ENCODE measurements at regions not wholly inside any gene's neighbourhood (a gene's known extent, or its start where the extent isn't known, plus 50 kb on each side); places are given as distances from the start of the nearest gene placed in this dataset.

- TF ChIP-seq, protein P1, sequence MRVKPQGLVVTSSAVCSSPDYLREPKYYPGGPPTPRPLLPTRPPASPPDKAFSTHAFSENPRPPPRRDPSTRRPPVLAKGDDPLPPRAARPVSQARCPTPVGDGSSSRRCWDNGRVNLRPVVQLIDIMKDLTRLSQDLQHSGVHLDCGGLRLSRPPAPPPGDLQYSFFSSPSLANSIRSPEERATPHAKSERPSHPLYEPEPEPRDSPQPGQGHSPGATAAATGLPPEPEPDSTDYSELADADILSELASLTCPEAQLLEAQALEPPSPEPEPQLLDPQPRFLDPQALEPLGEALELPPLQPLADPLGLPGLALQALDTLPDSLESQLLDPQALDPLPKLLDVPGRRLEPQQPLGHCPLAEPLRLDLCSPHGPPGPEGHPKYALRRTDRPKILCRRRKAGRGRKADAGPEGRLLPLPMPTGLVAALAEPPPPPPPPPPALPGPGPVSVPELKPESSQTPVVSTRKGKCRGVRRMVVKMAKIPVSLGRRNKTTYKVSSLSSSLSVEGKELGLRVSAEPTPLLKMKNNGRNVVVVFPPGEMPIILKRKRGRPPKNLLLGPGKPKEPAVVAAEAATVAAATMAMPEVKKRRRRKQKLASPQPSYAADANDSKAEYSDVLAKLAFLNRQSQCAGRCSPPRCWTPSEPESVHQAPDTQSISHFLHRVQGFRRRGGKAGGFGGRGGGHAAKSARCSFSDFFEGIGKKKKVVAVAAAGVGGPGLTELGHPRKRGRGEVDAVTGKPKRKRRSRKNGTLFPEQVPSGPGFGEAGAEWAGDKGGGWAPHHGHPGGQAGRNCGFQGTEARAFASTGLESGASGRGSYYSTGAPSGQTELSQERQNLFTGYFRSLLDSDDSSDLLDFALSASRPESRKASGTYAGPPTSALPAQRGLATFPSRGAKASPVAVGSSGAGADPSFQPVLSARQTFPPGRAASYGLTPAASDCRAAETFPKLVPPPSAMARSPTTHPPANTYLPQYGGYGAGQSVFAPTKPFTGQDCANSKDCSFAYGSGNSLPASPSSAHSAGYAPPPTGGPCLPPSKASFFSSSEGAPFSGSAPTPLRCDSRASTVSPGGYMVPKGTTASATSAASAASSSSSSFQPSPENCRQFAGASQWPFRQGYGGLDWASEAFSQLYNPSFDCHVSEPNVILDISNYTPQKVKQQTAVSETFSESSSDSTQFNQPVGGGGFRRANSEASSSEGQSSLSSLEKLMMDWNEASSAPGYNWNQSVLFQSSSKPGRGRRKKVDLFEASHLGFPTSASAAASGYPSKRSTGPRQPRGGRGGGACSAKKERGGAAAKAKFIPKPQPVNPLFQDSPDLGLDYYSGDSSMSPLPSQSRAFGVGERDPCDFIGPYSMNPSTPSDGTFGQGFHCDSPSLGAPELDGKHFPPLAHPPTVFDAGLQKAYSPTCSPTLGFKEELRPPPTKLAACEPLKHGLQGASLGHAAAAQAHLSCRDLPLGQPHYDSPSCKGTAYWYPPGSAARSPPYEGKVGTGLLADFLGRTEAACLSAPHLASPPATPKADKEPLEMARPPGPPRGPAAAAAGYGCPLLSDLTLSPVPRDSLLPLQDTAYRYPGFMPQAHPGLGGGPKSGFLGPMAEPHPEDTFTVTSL (CRISPR knock-in tag; IDR thresholded peaks at IDR 0.05; ENCODE audit: borderline replicate concordance), result no peak
- TF ChIP-seq NR1H2 (CRISPR knock-in tag; IDR thresholded peaks at IDR 0.05; ENCODE audit: borderline replicate concordance, low read depth) (no peak), EP300 (IDR thresholded peaks at IDR 0.05; ENCODE audit: low read depth in 2 of 2, low read length in 2 of 2) (no peak), EP300 (CRISPR knock-in tag; IDR thresholded peaks at IDR 0.05; ENCODE audit: borderline replicate concordance) (no peak), ZBTB3 (CRISPR knock-in tag; IDR thresholded peaks at IDR 0.05; ENCODE audit: borderline replicate concordance, low read depth) (no peak), NFE2 (CRISPR knock-in tag; IDR thresholded peaks at IDR 0.05) (no peak), ATAD3A (CRISPR knock-in tag; IDR thresholded peaks at IDR 0.05) (no peak), ZNF570 (CRISPR knock-in tag; IDR thresholded peaks at IDR 0.05; ENCODE audit: borderline replicate concordance) (no peak)
Observed at GRCh38 chr4:62923783-62924182, 1485.5 kb downstream of the TECRL start (continued).

DNA sequence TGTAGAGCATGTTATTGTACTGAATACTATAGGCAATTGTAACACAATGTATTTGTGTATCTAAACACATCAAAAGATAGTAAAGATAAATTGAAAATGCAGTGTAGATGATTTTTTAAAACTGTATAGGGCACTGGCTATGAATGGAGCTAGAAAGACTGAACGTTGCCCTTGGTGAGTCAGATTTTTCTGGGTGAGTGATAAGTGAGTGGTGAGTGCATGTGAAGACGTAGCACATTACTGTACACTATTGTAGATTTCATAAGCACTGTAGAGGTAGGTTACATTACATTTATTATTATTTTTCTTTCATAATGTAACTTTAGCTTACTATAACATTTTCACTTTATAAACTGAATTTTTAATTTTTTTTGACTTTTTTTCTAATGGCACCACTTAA is 1491.6 kb downstream of the TECRL start:
- H3K4me2 ChIP-seq (ENCODE audit: low read depth, low read length), result no peak overlapping the region
- FAIRE-seq, result no peak
- no peak for DNase-seq (ENCODE audit: low spot score)
- no peak for TF ChIP-seq NFKBIZ (CRISPR knock-in tag; IDR thresholded peaks at IDR 0.05)
- H3K9me3 ChIP-seq (ENCODE audit: low read length), result no peaks in the 10 kb centered on the region
- no peak overlapping the region for H2AFZ ChIP-seq (ENCODE audit: low read length)
- intact Hi-C loops (cut with micrococcal nuclease; ENCODE audit: unreplicated experiment), result no loop called here
- H4K20me1 ChIP-seq (ENCODE audit: insufficient read depth, low read length), result no peaks in the 10 kb centered on the region
- H3K4me3 ChIP-seq (replicated peaks in 1 of 3; ENCODE audit: insufficient read depth in 1 of 3, low read depth in 2 of 3, low read length in 3 of 3), result no peak overlapping the region
- H3K79me2 ChIP-seq (ENCODE audit: insufficient read depth, low read length), result no peaks in the 10 kb centered on the region
- no peak overlapping the region for H3K27ac ChIP-seq (ENCODE audit: extremely low read length, insufficient read depth, low read length)
- WGBS (ENCODE audit: low lambda C conversion rate), result 3% methylated on average over 2 of the region's 2 CpGs
- no TSS peak for BruUV-seq (replicated peaks)
- no peaks in the 10 kb centered on the region for H3K36me3 ChIP-seq (replicated peaks in 1 of 2; ENCODE audit: control insufficient read depth in 1 of 2, insufficient read depth in 2 of 2, low read length in 2 of 2)
- no peaks in the 10 kb centered on the region for H3K4me1 ChIP-seq (ENCODE audit: insufficient read depth, low read length)
- ChIA-PET POLR2A (no interaction called here), CTCF (ENCODE audit: low intra/inter-chr PET ratio, low total read pairs) (no interaction called here)
- in situ Hi-C loops (cut with HindIII; ENCODE audit: extremely low pct_ligation_motif_present, low pct_unique_long_range_greater_than_20kb), result no loop called here
- no peak for ATAC-seq
- H3K9ac ChIP-seq (ENCODE audit: insufficient read depth, low read depth, low read length), result no peak overlapping the region
- no peaks in the 10 kb centered on the region; a peak in 1 of 5 replicates for H3K27me3 ChIP-seq (ENCODE audit: control insufficient read depth in 1 of 2, insufficient read depth in 2 of 2, low read length in 2 of 2)

Data from HepG2 (cell line).